ENCODE measurements at regions not wholly inside any gene's neighbourhood (a gene's known extent, or its start where the extent isn't known, plus 50 kb on each side); places are given as distances from the start of the nearest gene placed in this dataset.

GRCh38 chr13:84760956-84761355 lies 878.7 kb upstream of the SLITRK1 start:
- Histone ChIP-seq H4K20me1 (ENCODE audit: insufficient read depth, low read length) (no peaks in the 10 kb centered on the region), H3K9me3 (ENCODE audit: control insufficient read depth, insufficient read depth, low read length) (no peaks in the 10 kb centered on the region), H3K79me1 (ENCODE audit: low read depth in 1 of 2, low read length in 2 of 2) (no peaks in the 10 kb centered on the region), H2AK9ac (replicated peaks; ENCODE audit: low read depth, low read length, poor library complexity) (no peak overlapping the region), H3K14ac (replicated peaks; ENCODE audit: low read depth, low read length) (no peak overlapping the region), H4K8ac (ENCODE audit: low read depth in 2 of 2, low read length in 2 of 2) (no peak overlapping the region), H2AK5ac (ENCODE audit: low read depth, low read length) (no peak overlapping the region), H3K23ac (ENCODE audit: low read depth, low read length) (no peak overlapping the region), H2BK20ac (ENCODE audit: low read depth, low read length) (no peak overlapping the region), H3K56ac (ENCODE audit: extremely low read depth, insufficient read depth, low read length) (no peak overlapping the region), H2BK5ac (ENCODE audit: low read depth, low read length, poor library complexity, severe bottlenecking) (no peak overlapping the region), H3K27ac (ENCODE audit: insufficient read depth, low read length) (no peak overlapping the region), H2BK15ac (ENCODE audit: low read depth, low read length) (no peak overlapping the region), H3K4me3 (ENCODE audit: insufficient read depth, low read depth, low read length) (no peak overlapping the region), H3K9ac (ENCODE audit: low read depth, low read length) (no peak overlapping the region), H4K5ac (ENCODE audit: low read depth, low read length) (no peak overlapping the region), H4K91ac (ENCODE audit: insufficient read depth, low read depth, low read length) (no peak overlapping the region), H3K18ac (ENCODE audit: low read depth, low read length) (no peak overlapping the region), H2BK120ac (ENCODE audit: low read depth, low read length) (no peak overlapping the region), H3K9me1 (ENCODE audit: insufficient read depth, low read length) (no peaks in the 10 kb centered on the region), H3K4me1 (ENCODE audit: control insufficient read depth, insufficient read depth, low read length) (no peaks in the 10 kb centered on the region), H3K4me2 (ENCODE audit: low read depth, low read length) (no peak overlapping the region), H3K27me3 (ENCODE audit: control insufficient read depth, insufficient read depth, low read length) (no peaks in the 10 kb centered on the region), H3K36me3 (ENCODE audit: control insufficient read depth, insufficient read depth, low read length) (no peaks in the 10 kb centered on the region), H3K4ac (ENCODE audit: low read depth, low read length) (no peak overlapping the region), H2AFZ (replicated peaks; ENCODE audit: low read length, poor library complexity) (no peak overlapping the region)
- DNase-seq (no peak), ATAC-seq (ENCODE audit: low read depth) (no peak)
- dilution Hi-C loops (cut with HindIII; ENCODE audit: low sequenced_read_pairs, unreplicated experiment) (no loop called here), in situ Hi-C loops (cut with MboI; ENCODE audit: low sequenced_read_pairs) (no loop called here), intact Hi-C loops (cut with micrococcal nuclease) (no loop called here)
- TF ChIP-seq RAD21 (IDR thresholded peaks at IDR 0.05; ENCODE audit: low read length) (no peak), MXI1 (IDR thresholded peaks at IDR 0.05; ENCODE audit: borderline replicate concordance, low read depth, low read length) (no peak), BHLHE40 (IDR thresholded peaks at IDR 0.05; ENCODE audit: low read depth, low read length) (no peak), RCOR1 (IDR thresholded peaks at IDR 0.05; ENCODE audit: insufficient replicate concordance, low read length) (no peak), CHD1 (IDR thresholded peaks at IDR 0.05; ENCODE audit: low read depth, low read length) (no peak), POLR2A (IDR thresholded peaks at IDR 0.05; ENCODE audit: low read depth, low read length) (no peak), USF2 (IDR thresholded peaks at IDR 0.05; ENCODE audit: low read depth, low read length) (no peak), CEBPB (IDR thresholded peaks at IDR 0.05; ENCODE audit: low read depth, low read length) (no peak), SMC3 (IDR thresholded peaks at IDR 0.05; ENCODE audit: low read depth, low read length) (no peak), MAZ (IDR thresholded peaks at IDR 0.05; ENCODE audit: borderline replicate concordance, low read depth, low read length) (no peak), RFX5 (IDR thresholded peaks at IDR 0.05; ENCODE audit: low read depth, low read length) (no peak), NFE2L2 (IDR thresholded peaks at IDR 0.05; ENCODE audit: low read depth, low read length) (no peak), MAFK (IDR thresholded peaks at IDR 0.05; ENCODE audit: low read depth, low read length) (no peak), FOS (IDR thresholded peaks at IDR 0.05; ENCODE audit: low read depth, low read length) (no peak), CTCF (conservative IDR thresholded peaks at IDR 0.05; ENCODE audit: low read depth, low read length) (no peak)
- TF ChIP-seq, protein P1, sequence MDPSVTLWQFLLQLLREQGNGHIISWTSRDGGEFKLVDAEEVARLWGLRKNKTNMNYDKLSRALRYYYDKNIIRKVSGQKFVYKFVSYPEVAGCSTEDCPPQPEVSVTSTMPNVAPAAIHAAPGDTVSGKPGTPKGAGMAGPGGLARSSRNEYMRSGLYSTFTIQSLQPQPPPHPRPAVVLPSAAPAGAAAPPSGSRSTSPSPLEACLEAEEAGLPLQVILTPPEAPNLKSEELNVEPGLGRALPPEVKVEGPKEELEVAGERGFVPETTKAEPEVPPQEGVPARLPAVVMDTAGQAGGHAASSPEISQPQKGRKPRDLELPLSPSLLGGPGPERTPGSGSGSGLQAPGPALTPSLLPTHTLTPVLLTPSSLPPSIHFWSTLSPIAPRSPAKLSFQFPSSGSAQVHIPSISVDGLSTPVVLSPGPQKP (IDR thresholded peaks at IDR 0.05; ENCODE audit: borderline replicate concordance, low read depth, low read length) = no peak
- ChIA-PET POLR2A (ENCODE audit: unreplicated experiment) (no interaction called here), CTCF (no interaction called here)
- WGBS, 2 experiments (ENCODE audit: extremely low coverage in 2 of 2, insufficient read length in 1 of 2) = no CpG with 5 or more reads among the region's 1 CpG
- no TSS peak for BruUV-seq (replicated peaks)

Data from IMR-90 (cell line).